Activated CD4-positive, alpha-beta T cell treated with anti-CD3 and anti-CD28 coated beads, Interleukin-2, amount 50 U/mL, for 16 hours (primary cell): ENCODE measurements at regions not wholly inside any gene's neighbourhood (a gene's known extent, or its start where the extent isn't known, plus 50 kb on each side); places are given as distances from the start of the nearest gene placed in this dataset.
A peak's percentile ranks its signal among the peaks of the same experiment; 100 is the strongest.
"Not testable (repeated sequence)": the region's sequence is repeated elsewhere in the genome, so short reads cannot be mapped to it uniquely, and the experiment has no call there.

Experiments used
- DNase-seq: peaks from one replicate; pipeline ENCODE4 v3.0.0-alpha.2; 2020

GRCh38 chr7:19954166-19954565 lies 180.7 kb upstream of the TMEM196 start:
- not testable (repeated sequence) for DNase-seq

- not testable (repeated sequence) for DNase-seq
Measured at GRCh38 chr7:19953411-19953810, 180.0 kb upstream of the TMEM196 start.

DNA sequence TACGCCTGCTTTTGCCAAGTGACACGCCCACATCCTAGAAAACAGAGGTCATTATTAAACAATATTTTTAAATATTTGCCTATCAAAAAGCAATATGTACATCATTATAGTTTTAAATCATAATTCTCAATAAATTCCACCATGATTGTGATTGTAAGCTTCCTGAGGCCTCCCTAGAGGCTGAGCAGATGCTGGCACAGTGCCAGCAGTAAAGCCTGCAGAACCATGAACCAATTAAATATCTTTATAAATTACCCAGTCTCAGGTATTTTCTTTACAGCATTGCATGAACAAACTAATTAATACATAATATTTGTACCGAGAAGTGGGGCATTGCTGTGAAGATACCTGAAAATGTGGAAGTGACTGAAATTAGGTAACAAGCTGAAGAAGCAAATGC lies 174.7 kb upstream of the TMEM196 start:
- no peak for DNase-seq

- no peak for DNase-seq
Measured at GRCh38 chr7:19944363-19945120, 171.1 kb upstream of the TMEM196 start.

DNA sequence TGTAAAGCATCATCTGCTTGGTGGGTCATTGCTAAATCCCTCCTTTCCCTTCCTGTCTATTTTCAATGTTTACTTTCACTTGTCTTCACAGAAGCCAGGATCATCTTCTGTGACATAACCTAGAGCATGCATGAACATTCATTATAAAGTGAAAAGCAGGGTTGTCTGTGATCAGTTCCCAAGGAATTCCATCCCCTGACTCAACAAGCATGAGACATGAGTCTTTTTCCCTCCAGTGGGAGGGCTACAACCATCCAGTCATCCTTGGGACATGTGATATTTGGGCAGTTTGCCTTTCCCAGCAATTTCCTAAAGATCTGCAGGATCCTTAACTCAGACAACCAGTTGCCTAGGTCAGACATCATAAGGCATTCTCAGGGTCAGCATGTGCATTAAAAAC lies 166.3 kb upstream of the TMEM196 start:
- DNase-seq: no peak

GRCh38 chr7:19932549-19933249 lies 159.3 kb upstream of the TMEM196 start:
- no peak for DNase-seq

- no peak for DNase-seq
Measured at GRCh38 chr7:19930851-19931250, 157.4 kb upstream of the TMEM196 start.

DNA sequence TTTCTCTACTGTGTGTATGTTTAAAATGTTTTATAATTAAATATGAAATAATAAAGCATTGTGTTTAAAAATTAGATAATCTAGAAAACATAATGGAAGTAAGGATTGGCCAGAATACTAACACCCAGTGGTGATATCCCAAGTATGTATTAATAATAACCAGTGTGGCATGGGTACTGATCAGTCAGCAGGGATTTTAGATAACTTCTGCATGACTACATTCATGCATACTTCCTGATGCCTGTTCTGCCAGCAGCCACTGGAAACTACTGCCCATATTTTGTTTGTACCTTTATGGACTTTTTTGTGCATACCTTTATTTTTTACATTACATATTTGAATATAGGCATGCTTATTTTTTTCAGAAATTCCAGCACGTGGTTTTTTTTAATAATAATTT lies 156.6 kb upstream of the TMEM196 start:
- DNase-seq: no peak

GRCh38 chr7:19928247-19928646 lies 154.8 kb upstream of the TMEM196 start:
- DNase-seq: peak; percentile 14

DNA sequence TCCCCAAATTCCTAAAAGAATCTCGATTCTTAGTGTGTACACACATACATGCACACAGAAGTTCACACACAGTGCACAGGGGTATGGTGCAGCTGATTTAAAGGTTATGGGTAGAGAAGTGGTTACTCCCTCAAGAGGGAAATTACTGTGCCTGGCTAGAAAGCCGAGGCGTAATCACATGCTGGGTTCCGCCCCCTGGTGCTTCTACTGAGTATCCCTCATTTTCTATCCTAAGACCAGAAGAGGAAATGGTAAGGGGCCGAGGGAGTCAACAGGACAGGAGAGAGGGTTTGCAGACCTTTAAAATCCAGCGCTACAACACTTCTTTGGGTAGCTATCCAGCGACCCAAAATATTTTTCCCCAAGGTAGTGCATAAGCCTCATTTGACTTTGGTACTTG lies 147.3 kb upstream of the TMEM196 start:
- no peak for DNase-seq

GRCh38 chr7:19920166-19920565 lies 146.7 kb upstream of the TMEM196 start:
- no peak for DNase-seq

- no peak for DNase-seq
Measured at GRCh38 chr7:19919261-19920095, 146.1 kb upstream of the TMEM196 start.

GRCh38 chr7:19916046-19916445 lies 142.6 kb upstream of the TMEM196 start:
- peak; percentile 14 for DNase-seq

DNA sequence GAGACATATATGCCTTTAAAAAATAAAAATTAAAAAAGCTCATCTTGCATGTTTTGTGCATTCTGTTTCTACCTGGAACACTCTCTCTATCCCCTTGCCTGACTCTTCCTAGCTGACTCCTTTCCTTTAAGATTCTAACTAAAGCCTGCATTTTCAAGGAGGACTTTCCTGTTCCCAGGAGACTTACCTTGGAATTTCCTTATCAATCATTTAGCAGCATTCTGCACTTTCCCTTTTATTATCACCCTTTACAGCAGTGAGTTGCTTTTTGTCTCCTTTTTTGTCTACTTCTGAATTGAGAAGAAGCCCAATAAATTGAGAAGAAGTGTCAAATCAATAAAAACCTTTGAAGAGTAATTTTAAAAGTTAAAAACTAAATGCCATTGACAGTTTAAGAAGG lies 142.2 kb upstream of the TMEM196 start:
- no peak for DNase-seq

- DNase-seq: no peak
Measured at GRCh38 chr7:19914866-19915265, 141.4 kb upstream of the TMEM196 start.

- no peak for DNase-seq
Measured at GRCh38 chr7:19900118-19900517, 126.7 kb upstream of the TMEM196 start.

DNA sequence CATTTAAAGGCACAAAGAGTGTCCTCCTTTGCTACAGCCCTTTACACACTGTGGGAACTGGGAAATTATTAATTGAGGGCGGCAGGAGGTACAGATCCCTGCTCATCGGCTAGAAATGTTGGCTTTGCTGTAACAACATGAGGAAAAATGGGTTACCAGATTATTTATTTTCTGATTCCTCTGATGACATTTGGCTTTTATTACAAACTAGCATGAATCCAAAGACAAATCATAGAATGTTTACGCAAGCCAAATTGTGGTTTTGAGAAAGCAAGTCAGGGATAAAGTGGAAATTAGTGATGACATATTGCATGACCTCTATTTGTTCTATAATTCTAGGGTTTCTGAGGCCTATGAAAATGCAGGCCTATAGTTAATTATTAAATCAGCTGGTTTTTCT lies 126.1 kb upstream of the TMEM196 start:
- DNase-seq: no peak

DNA sequence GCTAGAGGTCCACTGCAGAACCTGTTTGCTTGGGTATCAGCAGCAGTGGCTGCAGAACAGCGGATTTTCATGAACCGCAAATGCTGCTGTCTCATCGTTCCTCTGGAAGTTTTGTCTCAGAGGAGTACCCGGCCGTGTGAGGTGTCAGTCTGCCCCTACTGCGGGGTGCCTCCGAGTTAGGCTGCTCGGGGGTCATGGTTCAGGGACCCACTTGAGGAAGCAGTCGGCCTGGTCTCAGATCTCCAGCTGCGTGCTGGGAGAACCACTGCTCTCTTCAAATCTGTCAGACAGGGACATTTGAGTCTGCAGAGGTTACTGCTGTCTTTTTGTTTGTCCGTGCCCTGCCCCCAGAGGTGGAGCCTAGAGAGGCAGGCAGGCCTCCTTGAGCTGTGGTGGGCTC lies 109.5 kb upstream of the TMEM196 start:
- DNase-seq: not testable (repeated sequence)

DNA sequence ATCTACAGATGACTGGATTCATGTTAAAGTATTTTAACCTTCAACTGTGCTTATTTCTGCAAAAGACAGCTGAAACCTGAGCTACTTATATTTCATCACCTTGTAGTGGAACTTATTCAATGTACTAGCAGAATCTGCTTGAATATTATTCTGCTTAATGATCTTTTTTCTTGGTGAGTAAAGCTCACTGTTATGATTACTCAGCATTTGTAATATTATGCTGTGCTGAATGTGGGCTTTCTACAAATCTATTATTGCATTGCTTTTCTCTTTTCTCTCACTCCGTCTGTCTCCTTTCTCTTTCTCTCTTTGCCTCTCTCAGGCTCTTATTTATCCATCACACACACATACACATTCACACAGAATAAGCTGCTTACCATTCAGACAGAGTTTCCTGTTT lies 98.7 kb upstream of the TMEM196 start:
- no peak for DNase-seq

DNA sequence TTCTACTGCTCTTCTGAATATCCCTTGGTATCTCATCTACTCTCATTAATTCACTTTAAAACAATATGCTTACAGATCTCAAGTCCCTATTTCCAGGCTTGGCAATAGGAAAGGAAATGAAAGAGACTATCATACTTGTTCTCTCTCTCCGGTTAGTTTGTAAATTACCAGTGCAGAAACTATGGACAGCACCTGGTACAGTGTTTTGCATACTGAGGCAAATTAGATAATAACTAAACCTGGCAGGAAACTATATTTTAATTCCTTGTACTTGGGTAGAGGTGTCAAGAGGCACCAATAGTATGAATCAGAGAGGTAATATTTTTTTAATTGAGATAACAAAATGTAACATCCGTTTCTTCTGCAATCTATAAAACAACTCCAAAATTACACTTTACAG lies 97.7 kb upstream of the TMEM196 start:
- DNase-seq: no peak

DNA sequence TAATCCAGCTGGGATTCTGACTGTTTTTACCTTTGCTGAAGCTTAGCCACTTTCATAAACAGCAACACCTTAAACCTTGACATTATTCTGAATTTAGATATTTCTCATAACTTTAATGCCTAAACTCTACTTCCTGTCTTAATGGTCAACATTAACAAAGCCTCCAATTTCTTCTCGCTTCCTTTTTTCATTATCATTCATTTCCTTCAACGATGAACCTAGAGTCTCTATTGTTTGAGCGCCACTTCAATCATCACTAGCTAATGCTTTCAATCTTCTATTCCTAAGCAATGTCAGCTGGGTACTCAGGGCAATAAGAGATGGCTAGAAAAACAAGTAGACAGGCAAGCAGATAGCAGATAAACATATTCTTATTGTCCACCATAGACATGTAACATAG lies 96.6 kb upstream of the TMEM196 start:
- DNase-seq: no peak

GRCh38 chr7:19853261-19853832 lies 79.9 kb upstream of the TMEM196 start:
- no peak for DNase-seq

GRCh38 chr7:19852192-19852591 lies 78.8 kb upstream of the TMEM196 start:
- DNase-seq: no peak
